SK-N-SH treated with all-trans-retinoic acid at 6 μM for 48 hours (cell line): ENCODE measurements at regions not wholly inside any gene's neighbourhood (a gene's known extent, or its start where the extent isn't known, plus 50 kb on each side); places are given as distances from the start of the nearest gene placed in this dataset.

Source experiments
- ATAC-seq: fragments of 200-7000 bp; cut with Tn5 transposase; 3 replicates; pipeline ENCODE4 v1.9.1; 2020; ENCODE audit warnings: mild to moderate bottlenecking, moderate library complexity
- ARNTL ChIP-seq: fragments of 450-650 bp; formaldehyde crosslinking; IDR thresholded peaks from 2 replicates; pipeline ENCODE4 v1.5.0; 2020; ENCODE audit warnings: low read depth, mild to moderate bottlenecking, moderate library complexity, borderline replicate concordance
- BACH2 ChIP-seq: fragments of 250-450 bp; sonication (Bioruptor Pico); IDR thresholded peaks from 2 replicates; pipeline ENCODE4 v1.9.0; 2021; ENCODE audit warnings: mild to moderate bottlenecking, borderline replicate concordance
- CSDC2 ChIP-seq: fragments of 250-450 bp; sonication (Bioruptor Pico); IDR thresholded peaks from 2 replicates; pipeline ENCODE4 v1.5.0; 2020; ENCODE audit warnings: mild to moderate bottlenecking, moderate library complexity
- CSRNP3 ChIP-seq: fragments of 250-450 bp; sonication (Bioruptor Pico); IDR thresholded peaks from 2 replicates; pipeline ENCODE4 v1.5.1; 2021; ENCODE audit warnings: mild to moderate bottlenecking, moderate library complexity
- ESRRG ChIP-seq: fragments of 250-450 bp; sonication (Bioruptor Pico); IDR thresholded peaks from 2 replicates; pipeline ENCODE4 v1.6.1; 2021; ENCODE audit warnings: mild to moderate bottlenecking
- GLIS3 ChIP-seq: fragments of 250-450 bp; sonication (Bioruptor Pico); IDR thresholded peaks from 2 replicates; pipeline ENCODE4 v1.5.0; 2020; ENCODE audit warnings: mild to moderate bottlenecking, moderate library complexity
- ISL1 ChIP-seq: fragments of 250-450 bp; sonication (Bioruptor Pico); IDR thresholded peaks from 2 replicates; pipeline ENCODE4 v2.1.2; 2022; ENCODE audit warnings: mild to moderate bottlenecking, moderate library complexity
- OSR1 ChIP-seq: fragments of 250-450 bp; sonication (Bioruptor Pico); IDR thresholded peaks from 2 replicates; pipeline ENCODE4 v1.8.0; 2022; ENCODE audit warnings: moderate library complexity, mild to moderate bottlenecking, inconsistent platforms
- PATZ1 ChIP-seq: fragments of 250-450 bp; sonication (Bioruptor Pico); IDR thresholded peaks from 2 replicates; pipeline ENCODE4 v1.8.0; 2020; ENCODE audit warnings: mild to moderate bottlenecking, moderate library complexity, borderline replicate concordance
- POU6F1 ChIP-seq: fragments of 250-450 bp; sonication (Bioruptor Pico); IDR thresholded peaks from 2 replicates; pipeline ENCODE4 v1.8.0; 2021; ENCODE audit warnings: low read depth, mild to moderate bottlenecking, moderate library complexity, borderline replicate concordance
- PPARA ChIP-seq: fragments of 250-450 bp; sonication (Bioruptor Pico); IDR thresholded peaks from 2 replicates; pipeline ENCODE4 v1.5.0; 2020; ENCODE audit warnings: mild to moderate bottlenecking, borderline replicate concordance
- RARB ChIP-seq: fragments of 250-450 bp; sonication (Bioruptor Pico); IDR thresholded peaks from 2 replicates; pipeline ENCODE4 v1.8.0; 2021; ENCODE audit warnings: mild to moderate bottlenecking, moderate library complexity
- SNAI2 ChIP-seq: fragments of 250-450 bp; sonication (Bioruptor Pico); IDR thresholded peaks from 2 replicates; pipeline ENCODE4 v1.5.0; 2020; ENCODE audit warnings: mild to moderate bottlenecking, moderate library complexity
- TCF4 ChIP-seq: fragments of 250-450 bp; sonication (Bioruptor Pico); IDR thresholded peaks from 2 replicates; pipeline ENCODE4 v1.8.0; 2021; ENCODE audit warnings: mild to moderate bottlenecking, moderate library complexity, borderline replicate concordance
- TOX ChIP-seq: fragments of 250-450 bp; sonication (Bioruptor Pico); IDR thresholded peaks from 2 replicates; pipeline ENCODE4 v1.8.0; 2021; ENCODE audit warnings: mild to moderate bottlenecking, moderate library complexity, borderline replicate concordance
- TSHZ2 ChIP-seq: fragments of 250-450 bp; sonication (Bioruptor Pico); IDR thresholded peaks from 2 replicates; pipeline ENCODE4 v1.5.0; 2020; ENCODE audit warnings: mild to moderate bottlenecking, moderate library complexity
- ZC3H10 ChIP-seq: fragments of 250-450 bp; sonication (Bioruptor Pico); IDR thresholded peaks from 2 replicates; pipeline ENCODE4 v1.5.1; 2021; ENCODE audit warnings: mild to moderate bottlenecking, moderate library complexity
- ZFP3 ChIP-seq: fragments of 250-450 bp; sonication (Bioruptor Pico); IDR thresholded peaks from 2 replicates; pipeline ENCODE4 v1.5.0; 2020; ENCODE audit warnings: mild to moderate bottlenecking, moderate library complexity
- ZFP30 ChIP-seq: fragments of 450-650 bp; formaldehyde crosslinking; IDR thresholded peaks from 2 replicates; pipeline ENCODE4 v1.5.0; 2022; ENCODE audit warnings: mild to moderate bottlenecking, moderate library complexity
- ZNF565 ChIP-seq: fragments of 450-650 bp; formaldehyde crosslinking; conservative IDR thresholded peaks from 2 replicates; pipeline ENCODE4 v1.5.0; 2020; ENCODE audit warnings: low read depth, mild to moderate bottlenecking, moderate library complexity
- ZNF70 ChIP-seq: fragments of 450-650 bp; formaldehyde crosslinking; IDR thresholded peaks from 2 replicates; pipeline ENCODE4 v1.5.0; 2020; ENCODE audit warnings: mild to moderate bottlenecking, moderate library complexity
- ZNF8 ChIP-seq: fragments of 450-650 bp; formaldehyde crosslinking; IDR thresholded peaks from 2 replicates; pipeline ENCODE4 v1.5.0; 2020; ENCODE audit warnings: mild to moderate bottlenecking, moderate library complexity

- ATAC-seq: no peak
- TF ChIP-seq ZC3H10 (CRISPR knock-in tag) (no peak), BACH2 (CRISPR knock-in tag) (no peak)
Measured at GRCh38 chr6:26213334-26214075, 126.3 kb downstream of the HFE start.

GRCh38 chr6:26214803-26215584 is 127.8 kb downstream of the HFE start:
- TF ChIP-seq ESRRG (CRISPR knock-in tag) (no peak), ZNF8 (CRISPR knock-in tag) (no peak), RARB (CRISPR knock-in tag) (no peak), ZFP3 (no peak), ZNF565 (no peak), SNAI2 (CRISPR knock-in tag) (no peak), OSR1 (no peak), ZNF70 (CRISPR knock-in tag) (no peak), TCF4 (CRISPR knock-in tag) (no peak), TSHZ2 (CRISPR knock-in tag) (no peak), CSRNP3 (CRISPR knock-in tag) (no peak), BACH2 (CRISPR knock-in tag) (no peak), POU6F1 (no peak), PPARA (CRISPR knock-in tag) (no peak), PATZ1 (CRISPR knock-in tag) (no peak), ZFP30 (no peak), GLIS3 (CRISPR knock-in tag) (no peak), TOX (no peak), CSDC2 (CRISPR knock-in tag) (no peak), ARNTL (CRISPR knock-in tag) (no peak)
- peak; percentile 1; the same call in 2 of the 3 replicates for ATAC-seq

- ATAC-seq: peak; percentile 44
- TF ChIP-seq CSDC2 (CRISPR knock-in tag): no peak
- TF ChIP-seq PATZ1 (CRISPR knock-in tag): no peak
- TF ChIP-seq ISL1 (CRISPR knock-in tag): no peak
- TF ChIP-seq ZC3H10 (CRISPR knock-in tag): no peak
- TF ChIP-seq ARNTL (CRISPR knock-in tag): no peak
- no peak for TF ChIP-seq GLIS3 (CRISPR knock-in tag)
- TF ChIP-seq TSHZ2 (CRISPR knock-in tag): no peak
Measured at GRCh38 chr6:26215585-26216358, 128.5 kb downstream of the HFE start.
